ENCODE measurements at regions not wholly inside any gene's neighbourhood (a gene's known extent, or its start where the extent isn't known, plus 50 kb on each side); places are given as distances from the start of the nearest gene placed in this dataset.
"Not testable (repeated sequence)": the region's sequence is repeated elsewhere in the genome, so short reads cannot be mapped to it uniquely, and the experiment has no call there.

GRCh38 chr10:53361936-53362335 is 589.4 kb upstream of the MBL2 start:
- no CpG with 5 or more reads among the region's 2 CpGs for WGBS (ENCODE audit: insufficient coverage)
- no peak for DNase-seq
- Histone ChIP-seq H3K27ac (ENCODE audit: low read length) (no peak overlapping the region), H3K36me3 (ENCODE audit: control insufficient read depth, insufficient read depth, low read length) (no peaks in the 10 kb centered on the region), H3K4me3 (ENCODE audit: low read length) (no peak overlapping the region), H3K9me3 (replicated peaks; ENCODE audit: control insufficient read depth, low read depth, low read length) (no peaks in the 10 kb centered on the region), H3K27me3 (ENCODE audit: control insufficient read depth, insufficient read depth, low read length) (no peaks in the 10 kb centered on the region), H3K4me1 (ENCODE audit: control insufficient read depth, insufficient read depth, low read length) (no peaks in the 10 kb centered on the region)

DNA sequence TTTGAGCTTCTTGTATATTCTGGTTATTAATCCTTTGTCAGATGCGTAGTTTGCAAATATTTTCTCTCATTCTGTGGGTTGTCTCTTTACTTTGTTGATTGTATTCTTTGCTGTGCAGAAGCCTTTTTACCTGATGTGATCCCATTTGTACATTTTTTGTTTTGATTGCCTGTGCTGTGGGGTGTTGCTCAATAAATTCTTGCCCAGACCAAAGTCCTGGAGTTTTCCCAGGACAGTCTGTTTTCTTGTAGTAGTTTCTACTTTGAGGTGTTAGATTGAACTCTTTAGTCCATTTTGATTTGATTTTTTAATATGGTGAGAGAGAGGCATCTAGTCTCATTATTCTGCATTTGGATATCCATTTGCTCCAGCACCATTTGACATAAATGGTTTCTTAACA is 588.7 kb upstream of the MBL2 start:
- Histone ChIP-seq H3K27ac (ENCODE audit: low read length) (no peak overlapping the region), H3K4me1 (ENCODE audit: control insufficient read depth, insufficient read depth, low read length) (no peaks in the 10 kb centered on the region), H3K36me3 (ENCODE audit: control insufficient read depth, insufficient read depth, low read length) (no peaks in the 10 kb centered on the region), H3K9me3 (replicated peaks; ENCODE audit: control insufficient read depth, low read depth, low read length) (no peaks in the 10 kb centered on the region), H3K4me3 (ENCODE audit: low read length) (no peak overlapping the region), H3K27me3 (ENCODE audit: control insufficient read depth, insufficient read depth, low read length) (no peaks in the 10 kb centered on the region)
- DNase-seq, result no peak
- WGBS (ENCODE audit: insufficient coverage), result no CpG with 5 or more reads among the region's 1 CpG

DNA sequence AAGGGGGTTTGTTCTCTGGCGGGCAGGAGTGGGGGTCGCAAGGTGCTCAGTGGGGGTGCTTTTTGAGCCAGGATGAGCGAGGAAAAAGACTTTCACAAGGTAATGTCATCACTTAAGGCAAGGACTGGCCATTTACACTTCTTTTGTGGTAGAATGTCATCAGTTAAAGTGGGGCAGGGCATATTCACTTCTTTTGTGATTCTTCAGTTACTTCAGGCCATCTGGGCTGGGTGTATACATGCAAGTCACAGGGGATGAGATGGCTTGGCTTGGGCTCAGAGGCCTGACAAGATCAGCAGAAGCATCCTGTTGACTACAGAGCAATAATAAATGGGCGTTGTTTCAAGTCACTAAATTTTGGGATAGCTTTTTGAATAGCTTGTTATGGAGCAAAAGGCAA is 586.4 kb upstream of the MBL2 start:
- H3K27me3 ChIP-seq (ENCODE audit: control insufficient read depth, insufficient read depth, low read length); H3K36me3 ChIP-seq (ENCODE audit: control insufficient read depth, insufficient read depth, low read length); DNase-seq; H3K9me3 ChIP-seq (replicated peaks; ENCODE audit: control insufficient read depth, low read depth, low read length); H3K4me1 ChIP-seq (ENCODE audit: control insufficient read depth, insufficient read depth, low read length); H3K27ac ChIP-seq (ENCODE audit: low read length); H3K4me3 ChIP-seq (ENCODE audit: low read length): not testable (repeated sequence)
- WGBS (ENCODE audit: insufficient coverage), result 50% methylated on average over 1 of the region's 4 CpGs

GRCh38 chr10:53358536-53358935 is 586.0 kb upstream of the MBL2 start:
- H3K9me3 ChIP-seq (replicated peaks; ENCODE audit: control insufficient read depth, low read depth, low read length), result no peaks in the 10 kb centered on the region
- no peak overlapping the region for H3K27ac ChIP-seq (ENCODE audit: low read length)
- no peaks in the 10 kb centered on the region for H3K36me3 ChIP-seq (ENCODE audit: control insufficient read depth, insufficient read depth, low read length)
- WGBS (ENCODE audit: insufficient coverage), result 83% methylated on average over 1 of the region's 4 CpGs
- no peaks in the 10 kb centered on the region for H3K27me3 ChIP-seq (ENCODE audit: control insufficient read depth, insufficient read depth, low read length)
- H3K4me3 ChIP-seq (ENCODE audit: low read length), result no peak overlapping the region
- no peaks in the 10 kb centered on the region for H3K4me1 ChIP-seq (ENCODE audit: control insufficient read depth, insufficient read depth, low read length)
- DNase-seq, result no peak

GRCh38 chr10:53357587-53357986 is 585.0 kb upstream of the MBL2 start:
- no peak overlapping the region for H3K4me3 ChIP-seq (ENCODE audit: low read length)
- no peaks in the 10 kb centered on the region for H3K9me3 ChIP-seq (replicated peaks; ENCODE audit: control insufficient read depth, low read depth, low read length)
- no peaks in the 10 kb centered on the region for H3K4me1 ChIP-seq (ENCODE audit: control insufficient read depth, insufficient read depth, low read length)
- H3K27me3 ChIP-seq (ENCODE audit: control insufficient read depth, insufficient read depth, low read length), result no peaks in the 10 kb centered on the region
- DNase-seq, result no peak
- H3K27ac ChIP-seq (ENCODE audit: low read length), result no peak overlapping the region
- H3K36me3 ChIP-seq (ENCODE audit: control insufficient read depth, insufficient read depth, low read length), result no peaks in the 10 kb centered on the region

DNA sequence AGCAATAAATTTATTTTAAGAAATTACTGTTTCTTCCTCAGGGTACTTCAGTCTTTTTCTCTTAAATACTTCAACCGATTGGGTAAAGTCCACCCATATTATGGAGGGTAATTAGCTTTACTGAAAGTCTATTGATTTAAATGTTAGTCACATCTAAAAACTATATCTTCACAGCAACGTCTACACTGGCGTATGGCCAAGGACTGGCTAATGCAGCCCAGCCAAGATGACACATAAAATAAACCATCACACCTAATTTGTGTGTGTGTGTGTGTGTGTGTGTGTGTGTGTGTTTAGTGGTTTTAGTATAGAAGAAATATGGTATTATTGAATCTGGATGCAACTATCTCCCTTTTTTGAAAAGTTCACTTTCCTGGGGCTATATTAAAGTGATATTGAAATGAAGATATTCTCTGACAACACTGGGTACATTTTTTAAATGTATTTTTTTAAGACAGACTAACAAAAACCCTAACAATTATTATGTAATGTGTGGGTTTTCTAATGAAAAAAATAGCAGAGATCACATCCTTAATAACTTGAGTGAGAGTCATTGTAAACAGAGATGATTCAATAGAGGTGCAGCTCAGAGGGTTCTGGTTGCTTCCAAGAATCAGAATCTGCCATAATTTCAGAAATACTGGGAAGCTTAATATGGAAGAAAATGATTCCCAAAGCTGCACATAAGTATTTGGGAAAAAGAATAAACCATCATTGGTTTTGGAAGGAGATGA is 584.2 kb upstream of the MBL2 start:
- H3K27me3 ChIP-seq (ENCODE audit: control insufficient read depth, insufficient read depth, low read length), result no peaks in the 10 kb centered on the region
- H3K36me3 ChIP-seq (ENCODE audit: control insufficient read depth, insufficient read depth, low read length), result no peaks in the 10 kb centered on the region
- no peak overlapping the region for H3K4me3 ChIP-seq (ENCODE audit: low read length)
- no peaks in the 10 kb centered on the region for H3K4me1 ChIP-seq (ENCODE audit: control insufficient read depth, insufficient read depth, low read length)
- no CpG with 5 or more reads among the region's 3 CpGs for WGBS (ENCODE audit: insufficient coverage)
- H3K27ac ChIP-seq (ENCODE audit: low read length), result no peak overlapping the region
- no peak for DNase-seq
- no peaks in the 10 kb centered on the region for H3K9me3 ChIP-seq (replicated peaks; ENCODE audit: control insufficient read depth, low read depth, low read length)

- not testable (repeated sequence) for H3K9me3 ChIP-seq (replicated peaks; ENCODE audit: control insufficient read depth, low read depth, low read length); DNase-seq; H3K27ac ChIP-seq (ENCODE audit: low read length); H3K4me3 ChIP-seq (ENCODE audit: low read length); H3K36me3 ChIP-seq (ENCODE audit: control insufficient read depth, insufficient read depth, low read length); H3K27me3 ChIP-seq (ENCODE audit: control insufficient read depth, insufficient read depth, low read length); H3K4me1 ChIP-seq (ENCODE audit: control insufficient read depth, insufficient read depth, low read length)
- 90% methylated on average over 4 of the region's 7 CpGs for WGBS (ENCODE audit: insufficient coverage)
Measured at GRCh38 chr10:53342531-53342930, 569.9 kb upstream of the MBL2 start.

DNA sequence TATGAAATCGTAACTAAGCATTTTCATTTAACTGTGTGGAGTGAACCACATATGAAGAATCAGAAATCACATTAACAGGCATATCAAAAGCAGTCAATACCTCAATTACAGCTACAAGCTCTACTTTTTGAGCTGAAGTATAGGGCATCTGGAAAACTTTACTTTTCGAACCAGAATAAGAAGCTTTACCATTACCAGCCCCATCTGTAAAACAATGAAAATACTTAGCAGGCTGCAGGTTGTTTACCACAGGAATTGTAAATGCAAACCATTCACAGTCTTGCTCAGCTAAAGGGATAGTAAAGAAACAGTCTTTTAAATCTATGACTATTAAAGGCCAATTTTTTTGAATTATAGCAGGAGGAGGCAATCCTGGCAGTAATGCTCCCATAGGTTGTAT is 565.6 kb upstream of the MBL2 start:
- no CpG with 5 or more reads among the region's 2 CpGs for WGBS (ENCODE audit: insufficient coverage)
- H3K27ac ChIP-seq (ENCODE audit: low read length); DNase-seq; H3K9me3 ChIP-seq (replicated peaks; ENCODE audit: control insufficient read depth, low read depth, low read length); H3K36me3 ChIP-seq (ENCODE audit: control insufficient read depth, insufficient read depth, low read length); H3K4me3 ChIP-seq (ENCODE audit: low read length); H3K27me3 ChIP-seq (ENCODE audit: control insufficient read depth, insufficient read depth, low read length); H3K4me1 ChIP-seq (ENCODE audit: control insufficient read depth, insufficient read depth, low read length): not testable (repeated sequence)

DNA sequence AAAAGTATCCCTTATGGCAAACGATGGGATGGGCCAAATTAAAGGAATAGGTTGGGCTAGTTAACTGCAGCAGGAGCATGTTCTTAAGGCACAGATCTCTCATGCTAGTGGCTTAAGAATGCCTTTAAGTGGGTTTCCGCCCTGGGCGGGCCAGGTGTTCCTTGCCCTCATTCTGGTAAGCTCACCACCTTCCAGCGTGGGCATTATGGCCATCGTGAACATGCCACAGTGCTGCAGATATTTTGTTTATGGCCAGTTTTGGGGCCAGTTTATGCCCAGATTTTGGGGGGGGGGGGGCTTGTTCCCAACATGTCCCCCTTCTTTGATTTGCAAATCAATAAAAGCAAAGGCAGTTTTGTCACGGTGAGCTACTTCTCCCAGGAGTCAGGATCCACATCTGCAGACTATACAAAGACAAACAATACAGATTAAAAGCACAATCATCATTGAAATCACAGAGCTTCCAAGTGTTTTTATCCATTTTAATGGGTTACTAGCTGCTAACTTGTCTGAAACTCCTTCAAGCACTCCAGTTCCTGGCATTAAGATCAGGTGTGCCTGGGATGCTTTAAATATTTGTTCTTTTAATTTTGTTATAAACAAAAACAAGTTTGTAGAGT is 563.3 kb upstream of the MBL2 start:
- not testable (repeated sequence) for H3K9me3 ChIP-seq (replicated peaks; ENCODE audit: control insufficient read depth, low read depth, low read length); H3K4me3 ChIP-seq (ENCODE audit: low read length); H3K27ac ChIP-seq (ENCODE audit: low read length); H3K4me1 ChIP-seq (ENCODE audit: control insufficient read depth, insufficient read depth, low read length); H3K36me3 ChIP-seq (ENCODE audit: control insufficient read depth, insufficient read depth, low read length); DNase-seq; H3K27me3 ChIP-seq (ENCODE audit: control insufficient read depth, insufficient read depth, low read length)
- 100% methylated on average over 1 of the region's 6 CpGs for WGBS (ENCODE audit: insufficient coverage)

DNA sequence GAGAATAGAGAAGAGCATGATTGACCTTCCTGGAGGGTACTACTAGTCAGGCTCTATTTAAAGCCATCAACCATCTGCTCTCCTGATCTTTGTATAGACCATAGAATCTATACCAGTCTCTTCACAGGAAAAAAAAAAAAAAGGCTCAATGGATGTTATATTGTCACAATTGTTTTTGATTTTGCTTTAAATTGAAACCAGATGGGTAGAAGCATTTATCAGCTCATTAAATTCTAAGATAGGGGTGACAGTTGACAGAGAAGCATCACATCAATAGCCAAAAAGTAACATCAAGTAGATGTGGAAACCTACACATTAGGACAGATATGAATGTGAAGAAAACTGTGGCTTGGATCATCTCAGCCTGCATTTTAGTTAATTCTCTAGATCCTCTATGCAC is 558.9 kb upstream of the MBL2 start:
- no peaks in the 10 kb centered on the region for H3K4me1 ChIP-seq (ENCODE audit: control insufficient read depth, insufficient read depth, low read length)
- no peak for DNase-seq

More for the DNA sequence above, 558.9 kb upstream of the MBL2 start:
- H3K36me3 ChIP-seq (ENCODE audit: control insufficient read depth, insufficient read depth, low read length), result no peaks in the 10 kb centered on the region
- no peak overlapping the region for H3K4me3 ChIP-seq (ENCODE audit: low read length)
- H3K27me3 ChIP-seq (ENCODE audit: control insufficient read depth, insufficient read depth, low read length), result no peaks in the 10 kb centered on the region
- H3K27ac ChIP-seq (ENCODE audit: low read length), result no peak overlapping the region
- H3K9me3 ChIP-seq (replicated peaks; ENCODE audit: control insufficient read depth, low read depth, low read length), result peaks cover 2% of the 10 kb centered on the region

All from muscle of leg (tissue), 3 donors.